ENCODE measurements at regions not wholly inside any gene's neighbourhood (a gene's known extent, or its start where the extent isn't known, plus 50 kb on each side); places are given as distances from the start of the nearest gene placed in this dataset.

- DNase-seq, result no peak
- TF ChIP-seq POLR2A (IDR thresholded peaks at IDR 0.05; ENCODE audit: low read length) (no peak), GATA1 (IDR thresholded peaks at IDR 0.05; ENCODE audit: low read depth, low read length) (no peak)
These were observed 435.7 kb downstream of the RAPGEF2 start for GRCh38 chr4:159538556-159538955.

DNA sequence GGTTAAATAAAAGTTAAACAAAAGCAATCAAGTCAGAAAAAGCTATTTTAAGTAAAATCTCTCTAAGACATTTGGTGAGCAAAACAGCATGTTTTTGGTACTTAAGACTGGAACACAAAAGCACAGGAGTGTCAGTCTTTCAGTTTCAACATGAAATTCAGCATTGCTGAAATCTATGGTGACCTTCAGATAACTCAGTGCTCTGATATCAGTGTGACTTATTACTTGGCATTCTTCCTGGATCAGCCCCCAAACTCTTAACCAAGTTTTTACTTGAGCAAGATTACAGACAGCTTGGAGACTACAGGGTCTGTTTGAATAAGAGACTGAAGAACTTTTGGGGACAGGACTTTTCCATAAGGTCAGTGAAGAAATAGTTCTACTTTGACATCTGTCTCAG lies 437.2 kb downstream of the RAPGEF2 start:
- no peak for TF ChIP-seq GATA1 (IDR thresholded peaks at IDR 0.05; ENCODE audit: low read depth, low read length)
- no peak for TF ChIP-seq POLR2A (IDR thresholded peaks at IDR 0.05; ENCODE audit: low read length)
- no peak for DNase-seq

DNA sequence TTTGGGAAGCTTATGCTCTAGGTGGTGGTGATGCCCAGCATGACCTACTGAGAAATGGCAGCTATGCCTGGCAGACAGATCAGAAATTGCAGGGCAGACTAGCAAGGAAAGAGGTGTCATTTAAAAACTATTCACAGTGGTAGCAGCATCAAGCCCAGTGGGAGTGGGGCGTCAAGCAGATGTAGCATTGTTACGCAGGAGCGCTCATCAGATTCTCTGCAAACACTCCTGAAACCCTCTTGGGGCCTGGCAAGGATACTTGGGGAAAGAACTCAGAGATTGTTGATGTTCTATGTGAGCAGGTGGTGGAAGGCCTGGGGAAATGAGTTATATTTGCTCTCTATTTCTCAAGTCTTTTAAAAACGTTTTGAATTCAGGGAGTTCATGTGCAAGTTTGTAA lies 437.6 kb downstream of the RAPGEF2 start:
- no peak for DNase-seq
- TF ChIP-seq GATA1 (IDR thresholded peaks at IDR 0.05; ENCODE audit: low read depth, low read length) (no peak), POLR2A (IDR thresholded peaks at IDR 0.05; ENCODE audit: low read length) (no peak)

- no peak for TF ChIP-seq POLR2A (IDR thresholded peaks at IDR 0.05; ENCODE audit: low read length)
- TF ChIP-seq GATA1 (IDR thresholded peaks at IDR 0.05; ENCODE audit: low read depth, low read length), result no peak
- no peak for DNase-seq
These were observed 438.3 kb downstream of the RAPGEF2 start for GRCh38 chr4:159541143-159541542.

- DNase-seq, result no peak
- TF ChIP-seq POLR2A (IDR thresholded peaks at IDR 0.05; ENCODE audit: low read length) (no peak), GATA1 (IDR thresholded peaks at IDR 0.05; ENCODE audit: low read depth, low read length) (no peak)
These were observed 439.4 kb downstream of the RAPGEF2 start for GRCh38 chr4:159542296-159542695.

- DNase-seq, result no peak
- TF ChIP-seq POLR2A (IDR thresholded peaks at IDR 0.05; ENCODE audit: low read length) (no peak), GATA1 (IDR thresholded peaks at IDR 0.05; ENCODE audit: low read depth, low read length) (no peak)
These were observed 441.0 kb downstream of the RAPGEF2 start for GRCh38 chr4:159543831-159544230.

DNA sequence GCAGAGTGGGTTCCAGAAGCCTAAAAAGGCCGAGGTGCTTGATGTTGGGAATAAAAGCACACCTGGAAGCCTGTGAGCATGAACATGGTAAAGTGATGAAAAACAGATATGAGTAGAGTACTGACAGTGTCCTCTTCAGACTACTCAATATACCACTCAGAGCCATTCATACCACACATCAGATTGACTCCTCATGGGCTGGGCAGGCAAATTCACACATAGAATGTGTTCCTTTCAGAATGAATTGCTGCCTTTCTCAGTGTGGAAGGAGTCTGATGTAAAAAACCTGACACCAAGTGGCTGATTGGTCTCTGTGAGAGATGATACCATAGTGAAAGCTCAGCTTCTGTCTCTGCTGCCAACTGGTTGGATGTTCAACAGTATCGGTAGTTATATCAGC lies 442.7 kb downstream of the RAPGEF2 start:
- no peak for DNase-seq
- TF ChIP-seq GATA1 (IDR thresholded peaks at IDR 0.05; ENCODE audit: low read depth, low read length) (no peak), POLR2A (IDR thresholded peaks at IDR 0.05; ENCODE audit: low read length) (no peak)

GRCh38 chr4:159547645-159548308 lies 444.9 kb downstream of the RAPGEF2 start:
- TF ChIP-seq POLR2A (IDR thresholded peaks at IDR 0.05; ENCODE audit: low read length) (no peak), GATA1 (IDR thresholded peaks at IDR 0.05; ENCODE audit: low read depth, low read length) (no peak)
- DNase-seq, result no peak

DNA sequence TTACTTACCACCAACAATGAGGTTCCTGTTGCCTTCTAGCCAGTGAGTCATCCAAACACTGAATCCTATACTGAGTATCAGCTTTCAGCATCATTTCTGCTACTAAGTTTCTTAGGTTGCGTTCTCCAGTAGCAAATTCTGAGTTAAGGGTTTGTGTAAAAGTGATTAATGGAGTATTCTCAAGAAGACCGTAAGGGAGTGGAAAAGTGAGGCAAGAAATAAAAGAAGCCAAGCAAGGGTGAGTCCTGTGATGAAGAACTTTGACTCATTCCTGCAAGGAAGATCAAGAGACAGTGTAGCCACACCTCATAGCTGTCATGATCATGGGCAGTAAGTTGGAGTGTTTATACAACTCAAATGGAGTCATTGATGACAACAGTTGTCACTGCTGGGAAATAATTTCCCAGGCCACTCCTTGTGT lies 446.2 kb downstream of the RAPGEF2 start:
- no peak for DNase-seq
- TF ChIP-seq GATA1 (IDR thresholded peaks at IDR 0.05; ENCODE audit: low read depth, low read length), result no peak
- TF ChIP-seq POLR2A (IDR thresholded peaks at IDR 0.05; ENCODE audit: low read length), result no peak

DNA sequence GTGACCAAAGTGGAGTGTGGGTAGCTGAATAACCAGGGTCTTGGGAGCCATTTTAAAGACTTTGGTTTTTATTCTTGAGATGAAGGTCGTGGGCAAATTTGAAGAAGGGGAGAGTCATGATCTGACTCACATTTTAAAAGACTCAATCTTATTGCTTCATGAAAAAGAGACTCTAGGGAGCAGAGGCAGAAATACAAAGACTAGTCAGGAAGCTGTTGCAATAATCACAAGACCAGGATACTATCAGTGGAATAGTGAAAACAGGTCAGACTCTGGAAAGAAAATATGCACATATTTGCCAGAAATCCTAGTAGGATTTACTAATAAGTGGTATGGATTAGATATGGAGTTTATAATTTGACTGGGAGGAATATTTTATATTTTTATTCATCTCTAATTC lies 448.4 kb downstream of the RAPGEF2 start:
- TF ChIP-seq GATA1 (IDR thresholded peaks at IDR 0.05; ENCODE audit: low read depth, low read length) (no peak), POLR2A (IDR thresholded peaks at IDR 0.05; ENCODE audit: low read length) (no peak)

DNA sequence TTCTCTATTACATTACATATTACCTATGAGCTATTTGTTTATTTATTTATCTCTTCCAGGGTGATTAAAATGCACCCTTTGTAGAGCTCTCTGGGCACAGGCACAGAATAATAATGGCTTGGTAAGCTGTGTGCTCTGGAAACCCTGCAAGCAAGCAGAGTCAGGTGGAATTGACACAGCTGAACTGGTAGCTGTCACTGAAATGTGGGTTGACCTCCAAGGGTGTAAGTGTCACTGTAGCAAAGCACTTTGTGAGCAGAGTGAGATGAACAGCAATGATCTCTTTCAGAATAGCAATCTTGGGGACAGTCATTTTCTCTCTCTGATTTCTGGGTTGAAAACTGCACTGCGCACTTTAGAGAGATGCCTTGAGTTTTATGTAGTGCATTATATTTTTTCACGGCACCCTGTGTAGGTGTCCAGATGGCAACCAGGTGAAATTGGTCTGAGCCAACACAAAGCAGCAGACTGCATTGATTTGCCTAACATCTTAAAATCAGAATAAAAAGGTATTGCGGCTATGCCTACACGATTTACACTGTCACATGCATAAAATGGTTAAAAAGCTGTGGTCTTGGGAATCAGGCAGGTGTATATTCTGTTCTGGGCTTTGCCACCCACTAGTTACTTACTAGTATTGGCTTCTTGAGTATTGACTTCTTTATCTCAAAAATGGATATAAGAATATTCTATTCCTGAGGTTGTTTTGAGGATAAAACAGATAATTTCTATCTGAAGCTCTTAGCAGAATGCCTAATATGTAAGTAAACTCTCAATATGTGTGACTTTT lies 450.3 kb downstream of the RAPGEF2 start:
- DNase-seq, result no peak
- TF ChIP-seq GATA1 (IDR thresholded peaks at IDR 0.05; ENCODE audit: low read depth, low read length) (no peak), POLR2A (IDR thresholded peaks at IDR 0.05; ENCODE audit: low read length) (no peak)

More for the DNA sequence above, 448.4 kb downstream of the RAPGEF2 start:
- DNase-seq, result no peak

- DNase-seq, result no peak
- TF ChIP-seq POLR2A (IDR thresholded peaks at IDR 0.05; ENCODE audit: low read length), result no peak
- TF ChIP-seq GATA1 (IDR thresholded peaks at IDR 0.05; ENCODE audit: low read depth, low read length), result no peak
These were observed 453.0 kb downstream of the RAPGEF2 start for GRCh38 chr4:159555873-159556272.

DNA sequence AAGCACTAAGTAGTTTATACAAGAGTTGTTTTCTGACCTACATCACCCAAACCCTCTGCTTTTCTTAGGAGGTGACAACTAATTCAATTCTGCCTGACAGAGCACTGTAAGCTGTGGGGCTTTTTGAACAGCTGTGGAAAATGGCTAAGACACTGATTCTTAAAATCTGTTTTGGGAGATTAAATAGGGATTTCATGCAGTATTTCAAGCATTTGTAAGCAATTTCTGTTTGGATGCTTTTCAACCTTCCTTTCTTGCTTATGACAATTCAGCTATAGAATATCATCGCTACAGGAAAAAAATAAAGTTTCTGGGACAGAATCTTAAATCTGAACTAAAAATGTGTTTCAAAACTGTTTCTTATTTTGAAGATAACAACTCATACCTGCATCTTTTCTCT lies 459.5 kb downstream of the RAPGEF2 start:
- no peak for TF ChIP-seq GATA1 (IDR thresholded peaks at IDR 0.05; ENCODE audit: low read depth, low read length)
- TF ChIP-seq POLR2A (IDR thresholded peaks at IDR 0.05; ENCODE audit: low read length), result no peak
- DNase-seq, result no peak

GRCh38 chr4:159563257-159563656 lies 460.4 kb downstream of the RAPGEF2 start:
- TF ChIP-seq GATA1 (IDR thresholded peaks at IDR 0.05; ENCODE audit: low read depth, low read length) (no peak), POLR2A (IDR thresholded peaks at IDR 0.05; ENCODE audit: low read length) (no peak)
- DNase-seq, result no peak

GRCh38 chr4:159564615-159565014 lies 461.7 kb downstream of the RAPGEF2 start:
- no peak for DNase-seq
- no peak for TF ChIP-seq GATA1 (IDR thresholded peaks at IDR 0.05; ENCODE audit: low read depth, low read length)
- TF ChIP-seq POLR2A (IDR thresholded peaks at IDR 0.05; ENCODE audit: low read length), result no peak

Data from erythroblast (primary cell).